GM10248 (cell line): ENCODE measurements at regions not wholly inside any gene's neighbourhood (a gene's known extent, or its start where the extent isn't known, plus 50 kb on each side); places are given as distances from the start of the nearest gene placed in this dataset.

ENCODE experiments used
- CTCF ChIA-PET: fragments of 300-600 bp; sonication (Branson Sonifier 250); formaldehyde crosslinking; extraction: SDS; loops from one replicate; lab custom pipeline; 2021; ENCODE audit warnings: antibody characterized with exemption; lab: Yijun Ruan, JAX
- POLR2A ChIA-PET: fragments of 350-650 bp; sonication (Branson Sonifier 250); formaldehyde crosslinking; extraction: SDS; loops from one replicate; lab custom pipeline; 2020; ENCODE audit warnings: antibody characterized with exemption; lab: Yijun Ruan, JAX
- DNase-seq: peaks from one replicate; pipeline ENCODE4 v3.0.0; 2012; ENCODE audit errors: extremely low spot score
- TF ChIP-seq, protein P1 (sequence below): IDR thresholded peaks from 2 replicates; pipeline ENCODE4 v1.5.1; 2012; ENCODE audit warnings: mild to moderate bottlenecking, low read depth; ENCODE audit errors: extremely low read depth, missing control alignments, control extremely low read depth

- DNase-seq: no peak
- ChIA-PET POLR2A (no interaction called here), CTCF (interaction anchor here (1.1 kb wide), 1 partner anchor 31 kb away, joined by 3 read pairs; no protein-coding TSS in a partner anchor)
- TF ChIP-seq, protein P1, sequence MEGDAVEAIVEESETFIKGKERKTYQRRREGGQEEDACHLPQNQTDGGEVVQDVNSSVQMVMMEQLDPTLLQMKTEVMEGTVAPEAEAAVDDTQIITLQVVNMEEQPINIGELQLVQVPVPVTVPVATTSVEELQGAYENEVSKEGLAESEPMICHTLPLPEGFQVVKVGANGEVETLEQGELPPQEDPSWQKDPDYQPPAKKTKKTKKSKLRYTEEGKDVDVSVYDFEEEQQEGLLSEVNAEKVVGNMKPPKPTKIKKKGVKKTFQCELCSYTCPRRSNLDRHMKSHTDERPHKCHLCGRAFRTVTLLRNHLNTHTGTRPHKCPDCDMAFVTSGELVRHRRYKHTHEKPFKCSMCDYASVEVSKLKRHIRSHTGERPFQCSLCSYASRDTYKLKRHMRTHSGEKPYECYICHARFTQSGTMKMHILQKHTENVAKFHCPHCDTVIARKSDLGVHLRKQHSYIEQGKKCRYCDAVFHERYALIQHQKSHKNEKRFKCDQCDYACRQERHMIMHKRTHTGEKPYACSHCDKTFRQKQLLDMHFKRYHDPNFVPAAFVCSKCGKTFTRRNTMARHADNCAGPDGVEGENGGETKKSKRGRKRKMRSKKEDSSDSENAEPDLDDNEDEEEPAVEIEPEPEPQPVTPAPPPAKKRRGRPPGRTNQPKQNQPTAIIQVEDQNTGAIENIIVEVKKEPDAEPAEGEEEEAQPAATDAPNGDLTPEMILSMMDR: no peak
Measured at GRCh38 chr20:21653628-21654027, 51.8 kb upstream of the PAX1 start.

DNA sequence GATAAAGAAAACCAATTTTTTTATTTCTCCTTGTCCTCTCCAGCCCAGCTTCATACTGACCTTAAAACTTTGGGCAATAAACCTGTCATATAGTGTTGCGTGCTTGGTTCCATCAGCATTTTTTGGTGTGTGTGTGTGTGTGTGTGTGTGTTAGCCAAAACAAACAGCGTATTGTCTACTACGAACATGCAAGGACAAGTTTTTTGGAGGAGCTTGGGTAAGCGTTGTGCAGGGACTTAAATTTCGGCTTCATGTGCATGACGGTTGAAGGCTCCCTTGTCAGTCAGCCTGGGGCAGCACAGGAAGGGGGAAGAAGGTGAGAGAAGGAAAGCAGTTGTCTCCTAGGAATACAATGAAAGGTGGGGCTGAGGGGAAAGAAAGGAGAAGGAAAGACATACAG lies 62.0 kb upstream of the PAX1 start:
- ChIA-PET POLR2A (no interaction called here), CTCF (no interaction called here)
- TF ChIP-seq, protein P1: no peak
- no peak for DNase-seq

DNA sequence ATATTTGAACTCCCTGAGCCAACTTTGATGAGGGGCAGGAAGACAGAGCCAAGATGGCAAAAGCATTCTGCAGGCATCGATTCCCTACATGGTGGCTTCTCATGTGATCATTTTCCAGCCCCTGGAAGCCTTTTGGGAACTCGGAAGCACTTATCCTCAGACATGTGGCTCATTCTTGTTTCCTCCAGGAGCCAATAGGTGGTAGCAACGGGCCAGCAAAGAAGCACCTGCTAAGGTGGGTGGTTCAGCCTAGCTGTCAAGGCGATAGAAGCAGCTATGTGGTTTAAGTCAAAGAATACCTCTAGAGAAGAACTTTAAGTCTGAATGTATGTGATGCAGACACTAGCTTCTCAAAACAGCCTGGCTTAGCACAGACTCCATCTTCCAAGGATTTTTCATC lies 64.9 kb upstream of the PAX1 start:
- TF ChIP-seq, protein P1: no peak
- POLR2A ChIA-PET: no interaction called here
- CTCF ChIA-PET: no interaction called here
- no peak for DNase-seq

DNA sequence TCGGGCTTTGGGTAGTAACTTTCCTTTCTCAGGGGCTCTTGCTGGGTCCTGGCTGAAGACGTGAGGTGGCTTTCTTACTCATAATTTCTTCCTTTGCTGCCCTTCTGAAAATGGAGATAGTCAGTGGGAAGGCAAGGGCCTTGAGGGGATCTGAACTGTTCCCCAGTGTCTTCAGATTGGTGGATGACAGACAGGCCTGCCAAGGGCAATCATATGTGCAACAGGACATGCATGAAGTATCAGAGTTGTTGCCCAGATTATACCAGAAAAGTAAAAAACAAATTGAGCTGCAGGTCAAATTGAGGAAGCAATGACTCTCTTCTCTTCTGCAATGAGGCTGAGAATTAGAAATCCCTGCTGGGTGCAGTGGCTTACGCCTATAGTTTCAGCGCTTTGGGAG lies 71.6 kb upstream of the PAX1 start:
- TF ChIP-seq, protein P1: no peak
- CTCF ChIA-PET: no interaction called here
- POLR2A ChIA-PET: no interaction called here
- no peak for DNase-seq

GRCh38 chr20:21632735-21633053 lies 72.8 kb upstream of the PAX1 start:
- no peak for DNase-seq
- ChIA-PET CTCF (no interaction called here), POLR2A (no interaction called here)
- TF ChIP-seq, protein P1: no peak

GRCh38 chr20:21632031-21632734 lies 73.3 kb upstream of the PAX1 start:
- ChIA-PET POLR2A (no interaction called here), CTCF (no interaction called here)
- TF ChIP-seq, protein P1: no peak
- DNase-seq: no peak
